ENCODE measurements at regions not wholly inside any gene's neighbourhood (a gene's known extent, or its start where the extent isn't known, plus 50 kb on each side); places are given as distances from the start of the nearest gene placed in this dataset.
"Not testable (repeated sequence)": the region's sequence is repeated elsewhere in the genome, so short reads cannot be mapped to it uniquely, and the experiment has no call there.

DNA sequence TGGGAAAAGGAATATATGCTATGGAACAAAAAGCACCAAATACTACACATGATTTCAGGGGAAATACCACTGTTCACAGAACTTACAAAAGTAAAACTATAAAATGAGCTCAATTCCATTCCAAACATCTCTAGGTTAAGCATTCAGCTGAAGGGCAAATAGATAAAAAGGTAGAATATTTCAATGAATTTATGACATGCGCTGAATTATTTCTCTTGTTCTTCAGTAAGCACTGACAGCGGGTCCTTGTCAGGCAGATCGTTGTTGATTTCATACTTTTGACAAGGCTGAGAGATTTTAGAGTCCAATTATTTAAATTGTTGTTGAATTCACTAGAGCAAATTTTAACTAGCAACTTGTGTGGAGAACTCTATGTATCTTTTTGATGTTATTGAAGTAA lies 449.6 kb downstream of the GUCY1A2 start:
- no peak for DNase-seq (ENCODE audit: low read depth)

GRCh38 chr11:106577384-106577783 lies 440.9 kb downstream of the GUCY1A2 start:
- DNase-seq (ENCODE audit: low read depth): not testable (repeated sequence)

DNA sequence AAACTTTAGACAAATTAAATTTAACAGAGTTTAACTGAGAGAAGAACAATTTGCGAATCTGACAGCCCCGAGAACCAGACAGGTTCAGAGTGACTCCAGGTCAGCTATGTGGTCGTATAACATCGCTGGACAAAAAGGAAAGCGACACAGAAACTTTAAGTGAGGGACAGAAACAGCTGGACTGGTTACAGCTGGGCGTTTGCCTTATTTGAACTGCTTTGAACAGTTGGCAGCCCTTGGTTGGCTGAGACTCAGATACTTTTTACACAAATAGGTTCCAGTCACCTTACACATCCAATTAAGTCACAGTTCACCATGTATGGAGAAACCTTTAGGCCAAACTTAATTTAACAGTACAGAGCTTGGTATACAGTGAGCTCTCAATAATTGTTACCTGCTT lies 436.9 kb downstream of the GUCY1A2 start:
- no peak for DNase-seq (ENCODE audit: low read depth)

DNA sequence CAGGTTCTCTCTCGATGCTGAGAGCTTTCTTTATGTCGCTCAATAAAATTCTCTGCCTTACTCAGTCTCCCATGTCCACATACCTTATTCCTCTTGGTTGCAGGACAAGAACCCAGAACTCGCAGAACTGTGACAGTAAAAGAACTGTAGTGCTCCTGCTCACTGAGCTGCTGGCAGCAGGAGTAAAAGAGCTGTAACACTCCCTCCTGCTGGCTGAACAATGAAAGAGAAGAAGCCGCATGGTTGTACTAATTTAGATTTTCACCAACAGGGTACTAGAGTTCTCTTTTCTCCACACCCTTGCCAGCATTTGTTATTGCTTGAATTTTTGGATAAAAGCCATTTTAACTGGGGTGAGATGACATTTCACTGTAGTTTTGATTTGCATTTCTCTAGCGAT lies 433.2 kb downstream of the GUCY1A2 start:
- peak; percentile 9 for DNase-seq (ENCODE audit: low read depth)

DNA sequence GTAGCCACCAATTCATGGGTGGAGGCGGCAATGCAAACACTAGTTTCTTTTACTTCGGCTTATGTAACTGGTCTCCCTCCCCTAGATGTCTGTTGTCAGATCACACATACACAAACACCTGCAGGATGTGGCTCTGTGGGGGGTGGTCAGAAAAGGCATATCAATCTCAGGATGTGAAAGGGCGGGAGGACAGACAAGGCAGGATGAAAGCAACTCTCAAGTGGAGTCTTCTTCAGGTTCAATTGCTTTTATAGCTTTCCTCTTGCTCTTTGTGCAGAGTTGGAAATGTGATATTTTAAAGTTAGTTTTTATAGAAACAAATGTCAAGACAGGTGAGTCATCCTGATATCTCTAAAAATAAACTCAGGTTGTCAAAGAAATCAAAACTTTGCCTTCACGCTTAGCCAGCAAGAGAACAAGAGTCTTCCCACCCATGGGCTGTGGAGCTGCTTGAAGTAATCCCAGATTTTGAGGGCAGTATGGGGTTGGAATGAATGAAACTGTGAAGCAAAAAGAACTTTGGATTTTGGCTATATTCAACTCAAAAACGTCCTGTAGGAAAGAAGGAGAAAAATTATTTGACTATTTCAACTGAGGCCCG lies 423.4 kb downstream of the GUCY1A2 start:
- no peak for DNase-seq (ENCODE audit: low read depth)

- DNase-seq (ENCODE audit: low read depth): no peak
Measured at GRCh38 chr11:106601684-106602297, 416.5 kb downstream of the GUCY1A2 start.

DNA sequence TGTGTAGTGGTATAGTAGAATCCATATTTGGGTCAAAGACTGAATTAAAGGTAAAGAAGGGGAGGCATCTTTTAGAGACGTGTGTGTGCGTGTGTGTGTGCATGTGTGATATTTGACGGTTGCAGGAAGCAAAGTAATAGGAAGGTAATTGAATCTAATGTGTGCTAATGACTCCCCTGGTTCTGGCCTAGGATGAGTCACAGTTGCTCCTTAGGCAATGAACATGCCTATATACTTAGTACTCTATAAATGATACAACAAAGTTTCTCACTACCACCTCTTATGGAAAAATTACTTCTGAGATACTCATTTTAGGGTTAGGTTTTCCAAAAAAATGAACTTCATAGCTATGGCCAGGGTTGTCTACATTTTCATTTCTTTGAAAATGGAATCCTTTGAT lies 409.6 kb downstream of the GUCY1A2 start:
- DNase-seq (ENCODE audit: low read depth): no peak

- no peak for DNase-seq (ENCODE audit: low read depth)
Measured at GRCh38 chr11:106614262-106614661, 404.0 kb downstream of the GUCY1A2 start.

- no peak for DNase-seq (ENCODE audit: low read depth)
Measured at GRCh38 chr11:106619320-106619990, 398.8 kb downstream of the GUCY1A2 start.

GRCh38 chr11:106621484-106621883 lies 396.8 kb downstream of the GUCY1A2 start:
- DNase-seq (ENCODE audit: low read depth): no peak

Measured in fibroblast of the conjunctiva (primary cell).